ENCODE measurements at regions not wholly inside any gene's neighbourhood (a gene's known extent, or its start where the extent isn't known, plus 50 kb on each side); places are given as distances from the start of the nearest gene placed in this dataset.

GRCh38 chr3:27043328-27043955 lies 325.7 kb downstream of the NEK10 start:
- Histone ChIP-seq H3K36me3 (ENCODE audit: control insufficient read depth, insufficient read depth, low read length) (no peaks in the 10 kb centered on the region), H2BK120ac (ENCODE audit: low read depth, low read length) (no peak overlapping the region), H2BK20ac (ENCODE audit: low read depth, low read length) (no peak overlapping the region), H4K91ac (ENCODE audit: insufficient read depth, low read depth, low read length) (no peak overlapping the region), H4K20me1 (ENCODE audit: insufficient read depth, low read length) (no peaks in the 10 kb centered on the region), H3K27me3 (ENCODE audit: control insufficient read depth, insufficient read depth, low read length) (no peaks in the 10 kb centered on the region), H3K79me1 (ENCODE audit: low read depth in 1 of 2, low read length in 2 of 2) (no peaks in the 10 kb centered on the region), H3K4me3 (ENCODE audit: insufficient read depth, low read depth, low read length) (no peak overlapping the region), H3K14ac (replicated peaks; ENCODE audit: low read depth, low read length) (no peak overlapping the region), H3K4ac (ENCODE audit: low read depth, low read length) (no peak overlapping the region), H3K56ac (ENCODE audit: extremely low read depth, insufficient read depth, low read length) (no peak overlapping the region), H2AK5ac (ENCODE audit: low read depth, low read length) (no peak overlapping the region), H4K8ac (ENCODE audit: low read depth in 2 of 2, low read length in 2 of 2) (no peak overlapping the region), H3K4me2 (ENCODE audit: low read depth, low read length) (no peak overlapping the region), H3K27ac (ENCODE audit: insufficient read depth, low read length) (no peak overlapping the region), H2BK5ac (ENCODE audit: low read depth, low read length, poor library complexity, severe bottlenecking) (no peak overlapping the region), H3K9ac (ENCODE audit: low read depth, low read length) (no peak overlapping the region), H2BK15ac (ENCODE audit: low read depth, low read length) (no peak overlapping the region), H2AFZ (replicated peaks; ENCODE audit: low read length, poor library complexity) (no peak overlapping the region), H3K9me1 (ENCODE audit: insufficient read depth, low read length) (no peaks in the 10 kb centered on the region), H3K23ac (ENCODE audit: low read depth, low read length) (no peak overlapping the region), H4K5ac (ENCODE audit: low read depth, low read length) (no peak overlapping the region), H3K18ac (ENCODE audit: low read depth, low read length) (no peak overlapping the region), H2AK9ac (replicated peaks; ENCODE audit: low read depth, low read length, poor library complexity) (no peak overlapping the region), H3K4me1 (ENCODE audit: control insufficient read depth, insufficient read depth, low read length) (no peaks in the 10 kb centered on the region), H3K9me3 (ENCODE audit: control insufficient read depth, insufficient read depth, low read length) (no peaks in the 10 kb centered on the region)
- WGBS, 2 experiments (ENCODE audit: extremely low coverage in 2 of 2, insufficient read length in 1 of 2), result 0% methylated on average over 1 of the region's 8 CpGs; no CpG with 5 or more reads in 1 of the 2 experiments
- TF ChIP-seq, protein P1, sequence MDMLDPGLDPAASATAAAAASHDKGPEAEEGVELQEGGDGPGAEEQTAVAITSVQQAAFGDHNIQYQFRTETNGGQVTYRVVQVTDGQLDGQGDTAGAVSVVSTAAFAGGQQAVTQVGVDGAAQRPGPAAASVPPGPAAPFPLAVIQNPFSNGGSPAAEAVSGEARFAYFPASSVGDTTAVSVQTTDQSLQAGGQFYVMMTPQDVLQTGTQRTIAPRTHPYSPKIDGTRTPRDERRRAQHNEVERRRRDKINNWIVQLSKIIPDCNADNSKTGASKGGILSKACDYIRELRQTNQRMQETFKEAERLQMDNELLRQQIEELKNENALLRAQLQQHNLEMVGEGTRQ (IDR thresholded peaks at IDR 0.05; ENCODE audit: low read depth, low read length), result no peak
- ChIA-PET POLR2A (ENCODE audit: unreplicated experiment) (no interaction called here), CTCF (no interaction called here)
- BruUV-seq (replicated peaks), result no TSS peak
- dilution Hi-C loops (cut with HindIII; ENCODE audit: low sequenced_read_pairs, unreplicated experiment), result no loop called here
- ATAC-seq (ENCODE audit: low read depth) (no peak), DNase-seq (no peak)
- in situ Hi-C loops (cut with MboI; ENCODE audit: low sequenced_read_pairs), result no loop called here
- intact Hi-C loops (cut with micrococcal nuclease), result no loop called here

Measured in IMR-90 (cell line).